ENCODE measurements at regions not wholly inside any gene's neighbourhood (a gene's known extent, or its start where the extent isn't known, plus 50 kb on each side); places are given as distances from the start of the nearest gene placed in this dataset.

DNA sequence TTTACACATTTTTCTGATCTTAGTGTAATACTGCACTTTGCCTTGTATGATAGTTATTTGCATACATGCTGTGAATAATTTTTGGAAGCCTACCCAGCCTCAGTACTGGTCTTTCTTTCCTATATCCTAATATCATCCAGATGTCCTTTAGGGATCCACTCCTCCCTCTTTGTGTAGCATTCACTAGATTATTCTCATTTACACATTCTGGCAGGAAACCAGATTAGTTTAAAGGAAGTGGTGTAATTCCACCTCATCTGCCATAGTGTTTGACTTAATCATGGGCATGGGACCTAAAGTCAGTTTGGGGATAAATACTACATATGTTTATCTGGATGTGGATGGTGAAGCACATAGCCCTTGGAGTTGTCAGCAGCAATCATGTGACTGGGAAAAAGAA, 444.9 kb upstream of the MAP2 start:
- no peak overlapping the region for H3K4me2 ChIP-seq (ENCODE audit: extremely low read depth, insufficient read depth, low read length)
- TF ChIP-seq CTCF (conservative IDR thresholded peaks at IDR 0.05 in 1 of 2, IDR thresholded peaks at IDR 0.05 in 1 of 2; ENCODE audit: low read depth in 1 of 2, low read length in 2 of 2) (no peak), EZH2 (IDR thresholded peaks at IDR 0.05; ENCODE audit: low read length, missing control alignments) (no peak)
- H3K27ac ChIP-seq (ENCODE audit: insufficient read depth, low read length) = no peak overlapping the region
- no peaks in the 10 kb centered on the region for H3K4me1 ChIP-seq (ENCODE audit: control insufficient read depth, extremely low read depth, insufficient read depth, low read length)
- no peaks in the 10 kb centered on the region for H3K27me3 ChIP-seq (ENCODE audit: control insufficient read depth, insufficient read depth, low read length)
- no peaks in the 10 kb centered on the region for H4K20me1 ChIP-seq (ENCODE audit: control insufficient read depth, extremely low read depth, insufficient read depth, low read length)
- H3K4me3 ChIP-seq (replicated peaks in 1 of 4; ENCODE audit: control extremely low read depth in 1 of 4, insufficient read depth in 1 of 4, low read depth in 3 of 4, low read length in 4 of 4) = no peak overlapping the region
- H3K9ac ChIP-seq (ENCODE audit: insufficient read depth, low read length) = no peak overlapping the region
- no peak overlapping the region for H2AFZ ChIP-seq (ENCODE audit: low read length)
- no peak for DNase-seq (ENCODE audit: low read depth in 2 of 2)
- H3K9me3 ChIP-seq (ENCODE audit: control insufficient read depth, insufficient read depth, low read depth, low read length) = no peaks in the 10 kb centered on the region
- no peaks in the 10 kb centered on the region for H3K36me3 ChIP-seq (ENCODE audit: control insufficient read depth, insufficient read depth, low read length)
- no peaks in the 10 kb centered on the region for H3K79me2 ChIP-seq (ENCODE audit: control insufficient read depth, insufficient read depth, low read length)

GRCh38 chr2:208980321-208980720, 443.5 kb upstream of the MAP2 start:
- H3K27ac ChIP-seq (ENCODE audit: insufficient read depth, low read length) = no peak overlapping the region
- no peak overlapping the region for H3K4me3 ChIP-seq (replicated peaks in 1 of 4; ENCODE audit: control extremely low read depth in 1 of 4, insufficient read depth in 1 of 4, low read depth in 3 of 4, low read length in 4 of 4)
- TF ChIP-seq CTCF (conservative IDR thresholded peaks at IDR 0.05 in 1 of 2, IDR thresholded peaks at IDR 0.05 in 1 of 2; ENCODE audit: low read depth in 1 of 2, low read length in 2 of 2) = no peak
- H3K9me3 ChIP-seq (ENCODE audit: control insufficient read depth, insufficient read depth, low read depth, low read length) = no peaks in the 10 kb centered on the region
- no peaks in the 10 kb centered on the region for H3K36me3 ChIP-seq (ENCODE audit: control insufficient read depth, insufficient read depth, low read length)
- no peaks in the 10 kb centered on the region for H3K4me1 ChIP-seq (ENCODE audit: control insufficient read depth, extremely low read depth, insufficient read depth, low read length)
- no peaks in the 10 kb centered on the region for H4K20me1 ChIP-seq (ENCODE audit: control insufficient read depth, extremely low read depth, insufficient read depth, low read length)
- DNase-seq (ENCODE audit: low read depth in 2 of 2) = no peak
- no peak overlapping the region for H3K9ac ChIP-seq (ENCODE audit: insufficient read depth, low read length)
- H3K4me2 ChIP-seq (ENCODE audit: extremely low read depth, insufficient read depth, low read length) = no peak overlapping the region
- no peaks in the 10 kb centered on the region for H3K79me2 ChIP-seq (ENCODE audit: control insufficient read depth, insufficient read depth, low read length)
- no peak overlapping the region for H2AFZ ChIP-seq (ENCODE audit: low read length)
- H3K27me3 ChIP-seq (ENCODE audit: control insufficient read depth, insufficient read depth, low read length) = no peaks in the 10 kb centered on the region

DNA sequence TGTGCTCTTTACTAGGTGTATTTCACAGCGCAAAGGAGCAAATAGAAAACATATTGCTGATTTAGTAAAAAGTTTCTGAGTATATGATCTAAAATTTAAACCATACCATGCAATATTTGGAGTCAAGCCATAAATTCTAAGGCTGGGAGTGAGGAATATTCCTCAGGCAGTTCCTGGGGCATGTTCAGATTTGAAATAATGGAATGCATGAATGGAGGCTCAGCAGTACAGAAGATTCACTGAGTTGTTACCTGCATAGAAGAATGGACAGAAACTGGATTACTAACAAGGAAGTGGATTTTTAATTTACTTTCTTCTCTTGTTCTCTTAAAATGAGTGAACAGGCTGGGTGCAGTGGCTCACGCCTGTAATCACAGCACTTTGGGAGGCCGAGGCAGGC, 441.0 kb upstream of the MAP2 start:
- H3K27ac ChIP-seq (ENCODE audit: insufficient read depth, low read length) = no peak overlapping the region
- H3K9me3 ChIP-seq (ENCODE audit: control insufficient read depth, insufficient read depth, low read depth, low read length) = no peaks in the 10 kb centered on the region
- H3K4me1 ChIP-seq (ENCODE audit: control insufficient read depth, extremely low read depth, insufficient read depth, low read length) = no peaks in the 10 kb centered on the region
- DNase-seq (ENCODE audit: low read depth in 2 of 2) = no peak
- H3K4me3 ChIP-seq (replicated peaks in 1 of 4; ENCODE audit: control extremely low read depth in 1 of 4, insufficient read depth in 1 of 4, low read depth in 3 of 4, low read length in 4 of 4) = no peak overlapping the region
- no peaks in the 10 kb centered on the region for H3K79me2 ChIP-seq (ENCODE audit: control insufficient read depth, insufficient read depth, low read length)
- H3K9ac ChIP-seq (ENCODE audit: insufficient read depth, low read length) = no peak overlapping the region
- H4K20me1 ChIP-seq (ENCODE audit: control insufficient read depth, extremely low read depth, insufficient read depth, low read length) = no peaks in the 10 kb centered on the region
- H2AFZ ChIP-seq (ENCODE audit: low read length) = no peak overlapping the region
- no peak overlapping the region for H3K4me2 ChIP-seq (ENCODE audit: extremely low read depth, insufficient read depth, low read length)
- no peaks in the 10 kb centered on the region for H3K27me3 ChIP-seq (ENCODE audit: control insufficient read depth, insufficient read depth, low read length)
- H3K36me3 ChIP-seq (ENCODE audit: control insufficient read depth, insufficient read depth, low read length) = no peaks in the 10 kb centered on the region
- TF ChIP-seq CTCF (conservative IDR thresholded peaks at IDR 0.05 in 1 of 2, IDR thresholded peaks at IDR 0.05 in 1 of 2; ENCODE audit: low read depth in 1 of 2, low read length in 2 of 2) (no peak), EZH2 (IDR thresholded peaks at IDR 0.05; ENCODE audit: low read length, missing control alignments) (no peak)
